Fibroblast of skin of right quadriceps (primary cell): ENCODE measurements at regions not wholly inside any gene's neighbourhood (a gene's known extent, or its start where the extent isn't known, plus 50 kb on each side); places are given as distances from the start of the nearest gene placed in this dataset.

Experiments
- DNase-seq: peaks from one replicate; pipeline ENCODE4 v3.0.0-alpha.2; 2013

GRCh38 chr5:12477554-12477953, 573.3 kb upstream of the CTNND2 start:
- DNase-seq: no peak

- no peak for DNase-seq
Observed at GRCh38 chr5:12467799-12468198, 563.6 kb upstream of the CTNND2 start.

GRCh38 chr5:12460493-12461261, 556.4 kb upstream of the CTNND2 start:
- DNase-seq: no peak

- DNase-seq: no peak
Observed at GRCh38 chr5:12459326-12459725, 555.1 kb upstream of the CTNND2 start.

GRCh38 chr5:12419075-12419474, 514.8 kb upstream of the CTNND2 start:
- no peak for DNase-seq

GRCh38 chr5:12413585-12413984, 509.3 kb upstream of the CTNND2 start:
- DNase-seq: no peak

GRCh38 chr5:12413075-12413474, 508.8 kb upstream of the CTNND2 start:
- no peak for DNase-seq

- DNase-seq: no peak
Observed at GRCh38 chr5:12399868-12400267, 495.6 kb upstream of the CTNND2 start.

- DNase-seq: no peak
Observed at GRCh38 chr5:12392246-12392645, 488.0 kb upstream of the CTNND2 start.

- no peak for DNase-seq
Observed at GRCh38 chr5:12385095-12385494, 480.8 kb upstream of the CTNND2 start.

- no peak for DNase-seq
Observed at GRCh38 chr5:12384005-12384404, 479.8 kb upstream of the CTNND2 start.

- no peak for DNase-seq
Observed at GRCh38 chr5:12367973-12368372, 463.7 kb upstream of the CTNND2 start.

- DNase-seq: no peak
Observed at GRCh38 chr5:12360218-12360617, 456.0 kb upstream of the CTNND2 start.

- DNase-seq: no peak
Observed at GRCh38 chr5:12358371-12359090, 454.3 kb upstream of the CTNND2 start.

GRCh38 chr5:12357626-12358025, 453.4 kb upstream of the CTNND2 start:
- DNase-seq: no peak

GRCh38 chr5:12354686-12355085, 450.4 kb upstream of the CTNND2 start:
- DNase-seq: no peak

GRCh38 chr5:12343558-12343957, 439.3 kb upstream of the CTNND2 start:
- DNase-seq: no peak

- no peak for DNase-seq
Observed at GRCh38 chr5:12335938-12336337, 431.7 kb upstream of the CTNND2 start.

- DNase-seq: no peak
Observed at GRCh38 chr5:12332480-12332879, 428.2 kb upstream of the CTNND2 start.

- no peak for DNase-seq
Observed at GRCh38 chr5:12330993-12331588, 426.8 kb upstream of the CTNND2 start.

GRCh38 chr5:12330381-12330780, 426.1 kb upstream of the CTNND2 start:
- no peak for DNase-seq

GRCh38 chr5:12323637-12324229, 419.5 kb upstream of the CTNND2 start:
- DNase-seq: no peak

GRCh38 chr5:12322042-12322441, 417.8 kb upstream of the CTNND2 start:
- no peak for DNase-seq

- no peak for DNase-seq
Observed at GRCh38 chr5:12320331-12320730, 416.1 kb upstream of the CTNND2 start.
